IPS-18c (cell line): ENCODE measurements at regions not wholly inside any gene's neighbourhood (a gene's known extent, or its start where the extent isn't known, plus 50 kb on each side); places are given as distances from the start of the nearest gene placed in this dataset.

ENCODE experiments used
- H3K4me3 ChIP-seq: 2 replicates; pipeline ENCODE4 v1.7.0; 2013; ENCODE audit warnings: low read depth, mild to moderate bottlenecking, low read length, moderate library complexity; ENCODE audit not compliant: insufficient read depth
- H3K9me3 ChIP-seq: one replicate; pipeline ENCODE4 v1.6.1; 2013; ENCODE audit warnings: mild to moderate bottlenecking, low read length, moderate library complexity; ENCODE audit not compliant: control insufficient read depth, insufficient read depth

DNA sequence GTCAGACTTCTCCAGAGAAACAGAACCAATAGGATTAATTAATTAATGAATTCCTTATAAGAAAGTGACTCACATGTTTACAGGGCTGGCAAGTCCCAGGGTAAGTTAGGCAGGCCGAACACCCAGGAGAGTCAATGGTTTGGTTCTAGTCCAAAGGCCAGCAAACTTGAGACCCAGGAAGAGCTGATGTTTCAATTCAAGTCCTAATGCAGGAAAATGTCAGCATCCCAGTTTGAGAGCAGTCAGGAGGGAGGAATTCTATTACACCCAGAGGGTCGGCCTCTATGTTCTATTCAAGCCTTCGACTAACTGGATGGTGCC is 466.0 kb downstream of the INSC start:
- no peak overlapping the region for H3K4me3 ChIP-seq
- H3K9me3 ChIP-seq: no peaks in the 10 kb centered on the region

DNA sequence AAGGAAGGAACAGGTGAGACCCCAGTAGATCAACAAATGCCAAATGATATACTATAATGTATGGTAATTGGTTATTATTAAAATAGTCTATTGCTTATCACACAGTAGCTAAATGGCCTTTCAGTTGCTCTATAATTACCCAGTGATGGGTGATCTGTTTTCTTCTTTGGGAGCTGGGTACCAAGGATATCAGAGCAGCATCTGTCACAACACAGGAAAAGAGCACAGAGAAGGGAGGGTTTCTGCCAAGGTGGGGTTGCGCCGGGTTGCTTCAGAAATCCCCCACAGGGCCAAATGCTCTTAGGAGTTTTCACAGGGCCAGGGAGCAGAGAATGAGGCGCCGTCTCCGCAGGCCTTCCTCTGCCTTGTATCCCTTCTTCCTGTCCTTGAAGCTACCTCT is 469.4 kb downstream of the INSC start:
- Histone ChIP-seq H3K9me3 (no peaks in the 10 kb centered on the region), H3K4me3 (no peak overlapping the region)

DNA sequence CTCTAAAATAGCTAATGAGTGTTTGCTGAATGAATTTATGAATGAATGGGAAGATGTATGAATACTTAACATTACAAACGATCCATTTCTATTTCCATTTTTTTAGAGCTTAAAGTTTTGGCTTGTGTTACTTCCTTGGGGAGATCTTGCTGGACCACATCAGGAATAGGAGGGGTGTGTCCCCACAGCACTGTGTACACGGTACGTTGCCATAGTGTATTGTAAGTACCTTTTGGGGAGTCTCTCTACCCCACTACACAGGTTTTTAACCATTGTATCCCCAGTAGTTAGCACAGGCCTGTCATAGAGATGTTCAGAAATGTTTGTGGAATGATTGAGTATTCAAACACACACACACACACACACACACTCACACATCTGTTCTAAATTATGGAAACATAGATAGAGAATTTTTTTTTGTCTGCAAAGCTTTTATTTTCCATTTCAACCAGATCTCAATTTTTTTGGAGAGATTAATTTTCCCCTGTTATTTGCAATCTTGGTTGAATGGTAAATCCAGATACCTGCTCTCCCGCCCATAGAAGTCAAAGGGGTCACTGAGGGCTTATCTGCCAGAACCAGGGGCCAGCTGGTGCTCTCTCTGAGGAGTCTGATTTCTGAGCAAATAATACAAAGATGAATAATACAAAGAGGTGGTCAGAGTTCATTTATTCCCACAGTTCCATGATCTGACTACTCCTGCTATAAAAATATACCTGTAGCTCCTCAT is 471.0 kb downstream of the INSC start:
- Histone ChIP-seq H3K9me3 (no peaks in the 10 kb centered on the region), H3K4me3 (no peak overlapping the region)

DNA sequence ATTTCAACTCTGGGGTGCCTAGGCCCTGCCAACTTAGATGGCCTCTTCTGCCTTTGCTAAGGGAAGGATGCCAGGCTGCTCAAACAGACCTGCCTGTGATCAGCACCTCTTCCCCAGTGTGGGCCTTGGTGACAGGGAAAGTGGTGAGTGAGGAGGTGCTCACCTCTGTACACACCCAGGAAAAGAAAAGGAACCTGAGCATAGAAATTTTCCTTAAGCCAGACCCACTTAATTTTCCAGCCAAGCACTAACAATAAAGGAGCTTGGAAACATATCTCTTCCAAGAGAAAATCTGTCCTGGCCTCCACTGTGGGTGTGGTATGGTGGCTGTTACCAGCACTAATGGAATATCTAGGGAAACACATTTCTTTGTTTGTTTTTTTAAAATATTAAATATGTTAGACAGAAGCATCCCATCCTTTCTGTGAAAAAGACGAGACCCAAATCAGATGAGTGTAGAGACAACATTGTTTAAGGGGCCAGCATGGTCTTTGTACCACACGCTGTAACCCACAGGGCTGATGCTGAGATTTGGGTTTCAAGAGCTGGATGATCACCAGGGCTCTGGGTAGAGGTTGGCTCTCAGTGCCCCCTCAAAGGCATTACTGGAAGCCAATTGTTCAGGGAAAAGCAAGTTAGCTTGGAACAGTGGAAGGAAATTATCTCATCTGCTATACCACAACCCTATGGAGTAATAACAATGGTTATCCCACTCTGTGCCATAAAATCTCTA is 472.2 kb downstream of the INSC start:
- H3K4me3 ChIP-seq: no peak overlapping the region
- no peaks in the 10 kb centered on the region for H3K9me3 ChIP-seq

- Histone ChIP-seq H3K4me3 (no peak overlapping the region), H3K9me3 (no peaks in the 10 kb centered on the region)
Observed at GRCh38 chr11:15589070-15589626, 474.4 kb downstream of the INSC start.

DNA sequence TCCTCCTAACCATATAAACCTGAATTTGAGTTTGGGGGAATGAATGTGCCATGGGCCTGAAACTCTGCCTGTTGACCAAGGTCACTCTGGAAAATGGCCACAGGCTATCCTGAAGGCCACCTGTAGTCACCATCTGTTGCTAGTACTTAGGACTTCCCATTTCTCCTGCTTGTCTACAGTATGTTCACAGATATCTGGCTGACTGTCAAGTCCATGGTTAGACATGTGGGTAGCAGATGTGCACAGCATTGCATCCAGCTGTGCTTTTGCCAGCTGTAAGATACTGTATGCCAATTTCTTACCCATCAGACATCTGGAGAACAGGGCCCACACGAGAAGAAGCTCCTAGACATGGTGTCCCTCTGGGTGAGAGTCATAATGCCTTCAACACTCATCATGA is 475.4 kb downstream of the INSC start:
- H3K9me3 ChIP-seq: no peaks in the 10 kb centered on the region
- no peak overlapping the region for H3K4me3 ChIP-seq

DNA sequence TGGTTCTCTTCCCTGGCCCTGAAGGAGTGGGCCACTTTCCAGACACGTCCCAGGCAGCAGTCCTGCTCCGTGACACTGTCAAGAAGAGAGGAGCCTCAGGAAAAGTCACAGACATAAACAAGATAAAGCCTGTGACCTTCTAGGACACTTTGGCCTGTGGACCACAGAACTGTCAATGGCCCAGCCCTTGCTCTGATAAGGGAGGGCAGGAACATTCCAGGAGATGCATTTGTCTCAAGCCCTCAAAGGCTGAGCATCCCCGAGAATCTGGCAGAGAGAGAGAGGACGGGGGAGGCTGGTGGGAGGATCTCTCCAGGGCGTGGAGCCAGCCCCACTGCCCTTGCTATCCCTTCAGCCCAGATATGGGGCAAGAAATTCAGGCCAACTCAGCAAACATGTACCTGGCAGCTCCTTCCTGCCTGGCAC is 476.4 kb downstream of the INSC start:
- Histone ChIP-seq H3K9me3 (no peaks in the 10 kb centered on the region), H3K4me3 (no peak overlapping the region)

DNA sequence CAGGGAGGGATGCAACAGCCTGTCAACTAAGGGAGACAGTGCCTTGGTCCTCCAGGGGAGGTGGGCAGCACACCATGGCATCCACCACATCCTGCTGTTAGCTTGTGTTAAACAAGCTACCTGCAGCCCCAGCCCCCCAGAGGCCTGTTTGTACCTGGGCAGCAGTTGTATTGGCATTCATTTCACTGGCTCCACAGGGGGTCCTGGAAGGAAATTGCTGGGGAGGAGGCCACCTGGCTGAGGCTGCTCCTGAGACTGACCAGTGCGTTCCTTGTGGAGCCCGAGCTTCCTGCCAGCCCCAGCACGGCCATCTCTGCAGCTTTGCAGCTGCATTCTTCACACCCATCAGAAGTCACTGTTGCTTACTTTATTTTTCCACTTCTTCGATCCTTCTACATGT is 479.9 kb downstream of the INSC start:
- Histone ChIP-seq H3K4me3 (no peak overlapping the region), H3K9me3 (no peaks in the 10 kb centered on the region)

- no peak overlapping the region for H3K4me3 ChIP-seq
Observed at GRCh38 chr11:15599376-15599775, 484.7 kb downstream of the INSC start.

DNA sequence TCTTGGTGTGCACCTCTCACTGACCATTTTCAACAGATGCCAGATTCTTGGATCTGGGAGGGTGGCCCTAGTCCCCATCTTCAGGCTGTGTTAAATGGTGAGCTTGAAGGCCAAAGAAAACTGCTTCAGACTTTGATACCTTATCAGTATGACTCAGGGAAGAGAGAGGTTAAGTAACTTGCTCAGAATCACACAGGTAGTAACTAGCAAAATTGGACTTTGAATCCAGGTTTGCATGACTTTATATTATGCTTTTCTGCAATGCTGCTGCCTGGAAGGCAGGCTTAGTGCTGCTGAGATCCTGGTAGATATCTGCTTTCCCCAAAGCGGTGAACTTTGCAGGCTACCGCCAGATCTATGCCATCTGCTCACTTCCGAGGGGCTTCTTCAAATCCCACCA is 487.3 kb downstream of the INSC start:
- Histone ChIP-seq H3K9me3 (peaks cover 2% of the 10 kb centered on the region), H3K4me3 (no peak overlapping the region)

More at GRCh38 chr11:15599376-15599775, 484.7 kb downstream of the INSC start:
- H3K9me3 ChIP-seq: no peaks in the 10 kb centered on the region

DNA sequence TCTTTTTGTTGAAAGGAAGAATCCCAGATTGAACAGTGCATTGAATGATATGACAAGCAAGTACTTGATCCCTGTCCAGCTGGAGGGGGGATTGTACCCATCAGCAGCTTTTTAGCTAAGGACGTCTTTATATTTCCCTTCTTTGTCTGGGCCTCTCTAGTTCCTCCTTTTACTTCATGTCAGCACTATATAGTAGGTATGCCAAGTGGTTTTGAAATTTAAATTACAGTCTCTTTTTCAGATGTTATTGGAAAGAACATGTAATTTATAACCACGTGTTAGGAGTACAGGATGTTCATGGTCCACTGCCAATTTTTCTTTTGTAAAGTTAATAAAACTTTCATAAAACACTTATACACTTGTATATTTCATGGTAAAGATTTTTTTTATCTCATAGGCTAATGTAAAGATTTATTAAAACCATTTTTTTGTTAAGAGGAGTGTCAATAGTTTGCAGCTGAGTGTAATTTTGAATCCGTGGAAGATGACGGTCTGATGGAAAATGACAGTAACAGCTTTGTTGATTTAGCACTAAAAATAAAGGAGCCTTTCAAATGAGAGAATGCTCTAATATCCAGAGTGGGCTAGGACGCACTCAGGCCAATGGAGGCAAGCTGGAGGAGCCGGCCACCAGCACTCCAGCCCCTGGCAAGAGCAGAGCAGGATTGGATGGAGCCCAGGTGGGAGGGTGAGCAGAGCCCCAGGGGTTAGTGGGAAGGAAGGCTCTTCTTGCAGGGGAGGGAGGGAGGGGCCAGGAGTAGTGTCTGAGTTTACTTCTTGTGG is 488.3 kb downstream of the INSC start:
- peaks cover 2% of the 10 kb centered on the region for H3K9me3 ChIP-seq
- no peak overlapping the region for H3K4me3 ChIP-seq

- Histone ChIP-seq H3K4me3 (no peak overlapping the region), H3K9me3 (peaks cover 2% of the 10 kb centered on the region)
Observed at GRCh38 chr11:15605094-15605493, 490.4 kb downstream of the INSC start.

- Histone ChIP-seq H3K4me3 (no peak overlapping the region), H3K9me3 (peaks cover 2% of the 10 kb centered on the region)
Observed at GRCh38 chr11:15607361-15608036, 492.8 kb downstream of the INSC start.

DNA sequence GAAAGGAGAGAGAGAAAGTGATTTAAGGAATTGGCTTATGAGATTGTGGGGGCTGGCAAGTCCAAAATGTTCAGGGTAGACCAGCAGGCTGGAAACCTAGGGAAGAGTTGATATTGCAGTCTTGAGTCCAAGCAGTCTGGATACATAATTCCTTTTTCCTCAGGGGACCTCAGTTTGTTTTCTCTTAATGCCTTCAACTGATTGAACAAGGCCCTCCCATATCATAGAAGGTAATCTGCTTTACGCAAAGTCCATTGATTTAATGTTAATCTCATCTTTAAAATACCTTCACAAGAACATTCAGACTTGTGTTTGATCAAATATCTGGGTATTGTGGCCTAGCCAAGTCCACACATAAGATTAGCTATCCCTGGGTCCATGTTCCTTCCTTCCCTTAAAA is 494.7 kb downstream of the INSC start:
- Histone ChIP-seq H3K4me3 (no peak overlapping the region), H3K9me3 (peaks cover 2% of the 10 kb centered on the region)

- Histone ChIP-seq H3K4me3 (no peak overlapping the region), H3K9me3 (no peaks in the 10 kb centered on the region)
Observed at GRCh38 chr11:15610881-15611280, 496.2 kb downstream of the INSC start.

- no peaks in the 10 kb centered on the region for H3K9me3 ChIP-seq
- no peak overlapping the region for H3K4me3 ChIP-seq
Observed at GRCh38 chr11:15613251-15613650, 498.5 kb downstream of the INSC start.

DNA sequence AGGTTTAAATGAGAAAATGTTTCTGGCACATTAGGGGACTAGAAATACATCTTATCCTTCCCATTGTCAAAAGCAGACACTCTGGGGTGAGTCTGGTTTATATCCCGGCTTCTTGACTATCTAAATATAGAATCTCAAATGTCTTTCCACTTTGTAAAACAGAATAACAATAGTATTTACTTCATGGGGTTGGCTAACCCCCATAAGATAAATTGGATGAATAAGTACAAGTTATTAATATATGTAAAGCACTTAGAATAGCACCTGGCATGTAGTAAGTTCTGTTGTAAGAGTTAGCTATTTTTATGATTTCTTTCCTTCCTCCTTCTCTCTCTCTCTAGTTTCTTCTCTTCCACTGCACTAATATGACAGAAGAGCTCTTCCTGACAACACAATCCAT is 499.1 kb downstream of the INSC start:
- Histone ChIP-seq H3K4me3 (no peak overlapping the region), H3K9me3 (no peaks in the 10 kb centered on the region)
